Keratinocyte (primary cell): ENCODE measurements at regions not wholly inside any gene's neighbourhood (a gene's known extent, or its start where the extent isn't known, plus 50 kb on each side); places are given as distances from the start of the nearest gene placed in this dataset.

Experiments
- DNase-seq: peaks from one replicate; pipeline ENCODE4 v3.0.0-alpha.2; 2011; ENCODE audit warnings: low read depth, missing footprints, low spot score
- FAIRE-seq: peaks from 2 replicates; lab custom pipeline; 2011; peaks lifted over from hg19 to GRCh38; lab: Jason Lieb, UNC
- H2AFZ ChIP-seq: 2 replicates; pipeline ENCODE4 v1.6.0; 2012; ENCODE audit warnings: low read length, control low read depth, inconsistent platforms; ENCODE audit not compliant: control insufficient read depth
- H3K27ac ChIP-seq: 2 replicates; pipeline ENCODE4 v1.5.1; 2011; ENCODE audit warnings: low read length; ENCODE audit not compliant: control insufficient read depth, insufficient read depth
- H3K27me3 ChIP-seq: 3 replicates; pipeline ENCODE4 v1.6.0; 2011; ENCODE audit warnings: low read length; ENCODE audit not compliant: control insufficient read depth, insufficient read depth; ENCODE audit errors: extremely low read depth
- H3K36me3 ChIP-seq, 2 experiments: 2 replicates in 1 of 2; 3 replicates in 1 of 2; pipeline ENCODE4 v1.5.1; 2011; ENCODE audit warnings: low read length in 2 of 2, mild to moderate bottlenecking in 1 of 2; ENCODE audit not compliant: control insufficient read depth in 2 of 2, insufficient read depth in 2 of 2; ENCODE audit errors: extremely low read depth in 1 of 2
- H3K4me1 ChIP-seq: 3 replicates; pipeline ENCODE4 v1.5.1; 2011; ENCODE audit warnings: low read length; ENCODE audit not compliant: control insufficient read depth, insufficient read depth; ENCODE audit errors: extremely low read depth
- H3K4me2 ChIP-seq: 3 replicates; pipeline ENCODE4 v1.6.0; 2011; ENCODE audit warnings: low read depth, low read length; ENCODE audit not compliant: control insufficient read depth, insufficient read depth; ENCODE audit errors: extremely low read depth
- H3K4me3 ChIP-seq, 3 experiments: fragments of 200-600 bp in 1 of 3; sonication (generic) in 1 of 3; 2 replicates in 2 of 3; 3 replicates in 1 of 3; pipeline ENCODE4 v1.5.1; 2011 to 2016; ENCODE audit warnings: low read length in 3 of 3, mild to moderate bottlenecking in 3 of 3, control low read depth in 2 of 3, inconsistent platforms in 1 of 3, low read depth in 1 of 3, mixed read lengths in 1 of 3, mixed run types in 1 of 3, moderate library complexity in 1 of 3; ENCODE audit not compliant: control insufficient read depth in 2 of 3, insufficient read depth in 2 of 3; ENCODE audit errors: extremely low read depth in 1 of 3
- H3K79me2 ChIP-seq: 2 replicates; pipeline ENCODE4 v1.6.0; 2012; ENCODE audit warnings: low read length; ENCODE audit not compliant: control insufficient read depth, insufficient read depth
- H3K9ac ChIP-seq: 3 replicates; pipeline ENCODE4 v1.6.0; 2011; ENCODE audit warnings: low read length; ENCODE audit not compliant: control insufficient read depth, insufficient read depth; ENCODE audit errors: extremely low read depth
- H3K9me1 ChIP-seq: 3 replicates; pipeline ENCODE4 v1.6.0; 2011; ENCODE audit warnings: low read length; ENCODE audit not compliant: control insufficient read depth, insufficient read depth; ENCODE audit errors: extremely low read depth
- H3K9me3 ChIP-seq: 2 replicates; pipeline ENCODE4 v1.5.1; 2012; ENCODE audit warnings: low read depth, low read length; ENCODE audit not compliant: control insufficient read depth
- H4K20me1 ChIP-seq: 3 replicates; pipeline ENCODE4 v1.6.0; 2011; ENCODE audit warnings: low read length; ENCODE audit not compliant: control insufficient read depth, insufficient read depth; ENCODE audit errors: extremely low read depth
- CTCF ChIP-seq, 3 experiments: IDR thresholded peaks in 1 of 3; conservative IDR thresholded peaks in 1 of 3; optimal IDR thresholded peaks in 1 of 3; 2 replicates in 2 of 3; 3 replicates in 1 of 3; pipeline versions ENCODE3 to v1.5.1; 2011; ENCODE audit warnings: low read length in 3 of 3, mild to moderate bottlenecking in 3 of 3, moderate library complexity in 2 of 3, control low read depth in 1 of 3, inconsistent platforms in 1 of 3; ENCODE audit not compliant: insufficient read depth in 2 of 3; ENCODE audit errors: extremely low read depth in 1 of 3
- EZH2 ChIP-seq: IDR thresholded peaks from one replicate; pipeline ENCODE4 v1.6.1; 2012; ENCODE audit warnings: inconsistent platforms, mild to moderate bottlenecking, low read length, moderate library complexity
- dilution Hi-C: fragments of 300-500 bp; cut with MboI; formaldehyde crosslinking; loops from one replicate; pipeline ENCODE4 v1.7.0; 2020; ENCODE audit warnings: low sequenced_read_pairs; ENCODE audit not compliant: extremely low pct_ligation_motif_present

DNA sequence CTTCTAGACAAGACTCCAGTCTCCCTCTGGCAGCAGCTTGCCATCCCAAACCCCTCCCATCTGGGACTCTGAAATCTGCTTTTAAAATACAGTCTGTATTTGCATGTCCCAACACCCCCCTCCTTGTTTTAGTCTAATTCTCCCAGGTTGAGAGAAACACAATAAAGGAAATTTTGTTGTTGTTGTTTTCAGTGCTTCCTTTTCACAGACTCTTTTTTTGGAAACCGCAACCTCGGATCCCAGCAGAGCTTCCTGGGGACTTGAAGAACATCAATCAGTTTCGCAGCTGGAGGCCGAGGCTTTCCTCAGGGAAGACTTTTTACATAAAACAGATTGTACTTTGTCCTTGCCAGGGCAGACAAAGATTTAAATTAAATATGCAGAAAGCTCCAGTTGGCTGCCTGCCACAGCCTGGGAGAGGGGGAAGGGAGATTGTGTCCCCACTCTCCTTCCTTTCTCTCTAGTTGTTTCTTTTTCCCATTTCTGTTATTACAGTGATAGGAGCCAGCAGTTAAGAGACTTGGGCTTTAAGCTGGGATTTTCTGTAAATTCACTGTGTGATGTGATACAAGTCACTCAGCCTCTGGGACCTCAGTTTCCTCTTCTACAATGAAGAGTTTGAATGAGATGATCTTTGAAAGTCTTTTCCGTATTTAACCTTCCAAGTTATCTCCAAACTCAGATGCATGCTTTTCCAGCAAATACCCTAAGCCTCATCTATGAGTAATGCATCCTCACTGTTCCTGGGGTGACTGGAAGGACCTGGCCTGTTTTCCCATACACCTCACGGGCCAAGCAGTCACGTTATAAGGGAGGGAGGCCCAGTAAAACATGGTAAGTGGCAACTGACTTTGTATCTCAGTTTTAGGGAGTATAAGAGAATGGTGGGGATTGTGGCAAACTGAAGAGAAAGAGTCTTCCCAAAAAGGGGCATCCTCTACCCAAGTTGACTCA is 192.3 kb downstream of the REEP3 start:
- Histone ChIP-seq H3K27me3 (no peaks in the 10 kb centered on the region), H3K9me3 (no peaks in the 10 kb centered on the region), H3K9me1 (no peaks in the 10 kb centered on the region), H3K27ac (no peak overlapping the region), H4K20me1 (no peaks in the 10 kb centered on the region), H3K36me3 (no peaks in the 10 kb centered on the region), H3K9ac (no peak overlapping the region), H3K4me2 (peak overlapping the region; percentile 6), H3K4me1 (peaks cover 41% of the 10 kb centered on the region), H3K79me2 (no peaks in the 10 kb centered on the region), H2AFZ (no peak overlapping the region), H3K4me3 (no peak overlapping the region)
- DNase-seq (no peak), FAIRE-seq (no peak)
- no peak for TF ChIP-seq EZH2
- dilution Hi-C loops = no loop called here

DNA sequence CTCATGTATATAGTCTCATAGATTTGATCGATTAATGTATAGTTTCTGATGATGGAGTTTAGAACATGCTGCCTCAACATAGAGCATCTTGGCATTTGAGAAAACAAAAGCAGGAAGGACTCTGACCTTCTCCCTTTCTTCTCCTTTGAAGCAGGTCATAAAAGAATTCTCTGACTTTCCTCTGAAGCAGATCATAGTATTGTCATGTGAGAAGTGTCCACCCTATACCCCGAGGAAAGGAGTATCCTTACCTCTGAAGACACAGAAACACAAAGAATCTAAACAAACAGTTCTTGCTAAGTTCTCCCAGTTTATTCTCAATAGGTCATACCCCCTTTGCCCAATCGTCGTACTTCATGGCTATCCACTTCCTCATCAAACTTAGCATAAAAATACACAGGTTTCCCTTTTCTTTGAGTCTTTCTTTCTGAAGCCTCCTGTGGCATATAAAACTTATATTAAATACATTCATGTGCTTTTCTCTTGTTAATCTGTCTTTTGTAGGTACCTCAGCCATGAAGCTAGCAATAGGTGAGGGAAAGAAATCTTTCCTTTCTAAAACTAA is 194.9 kb downstream of the REEP3 start:
- peaks cover 43% of the 10 kb centered on the region for H3K4me1 ChIP-seq
- dilution Hi-C loops = no loop called here

More for the DNA sequence above, 194.9 kb downstream of the REEP3 start:
- Histone ChIP-seq H3K36me3 (no peaks in the 10 kb centered on the region), H3K9me3 (no peaks in the 10 kb centered on the region), H3K79me2 (no peaks in the 10 kb centered on the region), H3K4me2 (no peak overlapping the region), H2AFZ (no peak overlapping the region), H4K20me1 (no peaks in the 10 kb centered on the region), H3K27ac (no peak overlapping the region), H3K9ac (no peak overlapping the region), H3K27me3 (no peaks in the 10 kb centered on the region), H3K9me1 (no peaks in the 10 kb centered on the region), H3K4me3 (no peak overlapping the region)
- DNase-seq (no peak), FAIRE-seq (no peak)
- no peak for TF ChIP-seq EZH2
- TF ChIP-seq CTCF (optimal IDR thresholded peaks at IDR 0.05 in 1 of 3, IDR thresholded peaks at IDR 0.05 in 1 of 3, conservative IDR thresholded peaks at IDR 0.05 in 1 of 3; ENCODE audit: extremely low read depth in 1 of 3, insufficient read depth in 2 of 3, low read length in 3 of 3) = no peak
